HepG2 (cell line): ENCODE measurements at regions not wholly inside any gene's neighbourhood (a gene's known extent, or its start where the extent isn't known, plus 50 kb on each side); places are given as distances from the start of the nearest gene placed in this dataset.

Source experiments
- ATAC-seq: fragments of 200-7000 bp; cut with Tn5 transposase; 3 replicates; pipeline ENCODE4 v1.9.1; 2020; ENCODE audit warnings: mild to moderate bottlenecking, moderate library complexity
- BruUV-seq: library from RNA; stranded (reverse); fragments of 400-500 nt; replicated peaks from 2 replicates; lab custom pipeline; 2021; lab: Mats Ljungman, UMichigan
- CTCF ChIA-PET: fragments of 300-600 bp; formaldehyde crosslinking; extraction: SDS; loops from one replicate; lab custom pipeline; 2021; ENCODE audit warnings: low total read pairs, inconsistent platforms, low intra/inter-chr PET ratio; lab: Yijun Ruan, JAX
- POLR2A ChIA-PET: fragments of 350-600 bp; sonication (Branson Sonifier 250); formaldehyde crosslinking; loops from one replicate; lab custom pipeline; 2020; ENCODE audit warnings: antibody characterized with exemption, inconsistent platforms; lab: Yijun Ruan, JAX
- DNase-seq: peaks from one replicate; pipeline ENCODE4 v3.0.0-alpha.2; 2015; ENCODE audit warnings: low spot score
- FAIRE-seq: peaks from 3 replicates; lab custom pipeline; 2011; peaks lifted over from hg19 to GRCh38; lab: Jason Lieb, UNC
- H2AFZ ChIP-seq: one replicate; pipeline ENCODE4 v1.6.1; 2011; ENCODE audit warnings: low read length, inconsistent platforms
- H3K27ac ChIP-seq: fragments of 300-600 bp; 3 replicates; pipeline ENCODE4 v1.8.0; 2011; ENCODE audit warnings: mixed run types, mild to moderate bottlenecking, mixed read lengths, low read length, inconsistent platforms; ENCODE audit not compliant: insufficient read depth; ENCODE audit errors: extremely low read length
- H3K27me3 ChIP-seq, 2 experiments: fragments of 200-600 bp in 1 of 2; 2 replicates in 1 of 2; 3 replicates in 1 of 2; pipeline versions ENCODE4 v1.6.0 to v1.8.0; 2011; ENCODE audit warnings: low read length in 2 of 2, mild to moderate bottlenecking in 2 of 2, moderate library complexity in 2 of 2, inconsistent platforms in 1 of 2; ENCODE audit not compliant: insufficient read depth in 2 of 2, control insufficient read depth in 1 of 2
- H3K36me3 ChIP-seq, 2 experiments: fragments of 200-600 bp in 1 of 2; replicated peaks in 1 of 2; 2 replicates in 1 of 2; 3 replicates in 1 of 2; pipeline versions ENCODE4 v1.5.1 to v1.8.0; 2011; ENCODE audit warnings: low read length in 2 of 2, inconsistent platforms in 1 of 2; ENCODE audit not compliant: insufficient read depth in 2 of 2, control insufficient read depth in 1 of 2
- H3K4me1 ChIP-seq: 2 replicates; pipeline ENCODE4 v1.5.1; 2012; ENCODE audit warnings: low read length, inconsistent platforms; ENCODE audit not compliant: insufficient read depth
- H3K4me2 ChIP-seq: 2 replicates; pipeline ENCODE4 v1.6.0; 2011; ENCODE audit warnings: low read depth, low read length, inconsistent platforms
- H3K4me3 ChIP-seq, 3 experiments: fragments of 200-600 bp in 1 of 3; sonication (generic), shearing (Covaris generic) in 1 of 3; replicated peaks in 1 of 3; 2 replicates each; pipeline ENCODE4 v1.5.1; 2011 to 2016; ENCODE audit warnings: low read length in 3 of 3, inconsistent platforms in 2 of 3, low read depth in 2 of 3, mild to moderate bottlenecking in 2 of 3, control low read depth in 1 of 3, mixed read lengths in 1 of 3; ENCODE audit not compliant: insufficient read depth in 1 of 3
- H3K79me2 ChIP-seq: one replicate; pipeline ENCODE4 v1.6.1; 2011; ENCODE audit warnings: low read length, inconsistent platforms; ENCODE audit not compliant: insufficient read depth
- H3K9ac ChIP-seq: 2 replicates; pipeline ENCODE4 v1.6.0; 2011; ENCODE audit warnings: mild to moderate bottlenecking, low read depth, low read length, inconsistent platforms; ENCODE audit not compliant: insufficient read depth
- H3K9me3 ChIP-seq: 2 replicates; pipeline ENCODE4 v1.5.1; 2012; ENCODE audit warnings: mild to moderate bottlenecking, low read length
- H4K20me1 ChIP-seq: 2 replicates; pipeline ENCODE4 v1.6.0; 2011; ENCODE audit warnings: inconsistent platforms, mild to moderate bottlenecking, low read length, moderate library complexity; ENCODE audit not compliant: insufficient read depth
- CENPT ChIP-seq: sonication (generic); formaldehyde crosslinking; IDR thresholded peaks from 2 replicates; pipeline ENCODE4 v1.8.0; 2022; ENCODE audit warnings: low read depth, mild to moderate bottlenecking, moderate library complexity, missing genetic modification reagents
- MAFG ChIP-seq: sonication (generic); formaldehyde crosslinking; IDR thresholded peaks from 2 replicates; pipeline ENCODE4 v1.5.1; 2020; ENCODE audit warnings: mild to moderate bottlenecking, missing genetic modification reagents
- POLR2AphosphoS5 ChIP-seq: IDR thresholded peaks from 2 replicates; pipeline ENCODE4 v1.6.1; 2012; ENCODE audit warnings: low read depth, low read length
- SMAD3 ChIP-seq: sonication (generic); formaldehyde crosslinking; IDR thresholded peaks from 2 replicates; pipeline ENCODE4 v1.4.0; 2020; ENCODE audit warnings: missing genetic modification reagents
- SMARCC2 ChIP-seq: fragments of 450-650 bp; IDR thresholded peaks from 2 replicates; pipeline ENCODE4 v1.6.1; 2017; ENCODE audit warnings: antibody characterized with exemption, mild to moderate bottlenecking
- TFDP2 ChIP-seq: sonication (generic); formaldehyde crosslinking; IDR thresholded peaks from 2 replicates; pipeline ENCODE4 v1.4.0; 2020; ENCODE audit warnings: missing genetic modification reagents
- THAP11 ChIP-seq: IDR thresholded peaks from 2 replicates; pipeline ENCODE4 v1.6.1; 2016; ENCODE audit warnings: missing biosample characterization, missing genetic modification reagents
- TOPORS ChIP-seq: sonication (generic); formaldehyde crosslinking; IDR thresholded peaks from 2 replicates; pipeline ENCODE4 v1.8.0; 2023; ENCODE audit warnings: mild to moderate bottlenecking, missing genetic modification reagents
- ZBTB25 ChIP-seq: IDR thresholded peaks from 2 replicates; pipeline ENCODE4 v1.6.1; 2018; ENCODE audit warnings: missing genetic modification reagents
- ZNF10 ChIP-seq: sonication (generic); formaldehyde crosslinking; IDR thresholded peaks from 2 replicates; pipeline ENCODE4 v1.4.0; 2020; ENCODE audit warnings: mild to moderate bottlenecking, low read depth, missing genetic modification reagents, borderline replicate concordance
- ZNF12 ChIP-seq: sonication (generic); formaldehyde crosslinking; IDR thresholded peaks from 2 replicates; pipeline ENCODE4 v1.5.0; 2020; ENCODE audit warnings: missing genetic modification reagents
- ZNF138 ChIP-seq: sonication (generic); formaldehyde crosslinking; IDR thresholded peaks from 2 replicates; pipeline ENCODE4 v1.5.0; 2020; ENCODE audit warnings: mild to moderate bottlenecking, low read depth, missing genetic modification reagents
- ZNF382 ChIP-seq: sonication (generic); formaldehyde crosslinking; IDR thresholded peaks from 2 replicates; pipeline ENCODE4 v1.5.0; 2020; ENCODE audit warnings: missing genetic modification reagents, mild to moderate bottlenecking, borderline replicate concordance
- ZNF567 ChIP-seq: sonication (generic); formaldehyde crosslinking; IDR thresholded peaks from 2 replicates; pipeline ENCODE4 v1.8.1; 2023; ENCODE audit warnings: mild to moderate bottlenecking, missing genetic modification reagents, borderline replicate concordance
- ZSCAN20 ChIP-seq: sonication (generic); formaldehyde crosslinking; IDR thresholded peaks from 2 replicates; pipeline ENCODE4 v1.4.0; 2020; ENCODE audit warnings: missing genetic modification reagents, mild to moderate bottlenecking, borderline replicate concordance
- whole genome bisulfite sequencing: methylation state at CpG from one replicate; pipeline ENCODE4 v1.1.6; 2017; ENCODE audit warnings: low lambda C conversion rate; 5-methylcytosine and 5-hydroxymethylcytosine counted together
- in situ Hi-C: cut with HindIII; loops from 2 replicates; pipeline ENCODE4 v1.10.0; 2017; ENCODE audit warnings: low pct_unique_long_range_greater_than_20kb; ENCODE audit not compliant: extremely low pct_ligation_motif_present
- intact Hi-C: fragments of 100-400 bp; cut with micrococcal nuclease; formaldehyde crosslinking; loops from one replicate; pipeline ENCODE4 v1.10.0; 2022; ENCODE audit not compliant: unreplicated experiment

DNA sequence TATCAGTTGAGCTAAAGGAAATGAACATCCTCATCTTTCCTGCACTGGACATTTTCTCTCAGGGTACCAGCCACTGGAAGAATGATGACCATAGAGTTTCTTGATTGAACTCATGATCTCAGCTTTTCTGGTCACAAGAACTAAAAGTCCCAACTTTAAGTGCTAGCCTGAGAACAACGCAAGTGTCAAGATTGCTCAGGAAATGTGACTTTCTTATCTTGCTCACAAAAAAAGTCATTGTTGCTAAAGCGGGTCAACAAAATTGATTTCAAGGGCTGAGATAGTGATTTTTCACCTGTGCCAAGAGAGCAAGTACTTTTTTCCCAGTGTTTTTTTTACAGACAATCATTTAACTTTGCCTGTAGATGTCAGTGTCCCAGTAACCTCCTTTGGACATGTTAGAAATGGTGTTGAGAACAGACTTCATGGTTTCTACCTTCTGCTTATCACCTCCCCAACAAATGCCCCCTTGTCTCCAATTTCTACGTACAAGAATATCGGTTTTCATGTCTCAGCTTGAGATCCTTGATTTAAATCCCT, 125.9 kb downstream of the SEMA6D start:
- H3K79me2 ChIP-seq: no peaks in the 10 kb centered on the region
- no peak overlapping the region for H3K4me2 ChIP-seq
- no peak overlapping the region for H3K4me3 ChIP-seq
- H3K4me1 ChIP-seq: no peaks in the 10 kb centered on the region
- H2AFZ ChIP-seq: no peak overlapping the region
- CTCF ChIA-PET: no interaction called here
- H3K9ac ChIP-seq: no peak overlapping the region
- H3K27ac ChIP-seq: no peak overlapping the region
- BruUV-seq: no TSS peak
- ATAC-seq: no peak
- H4K20me1 ChIP-seq: no peaks in the 10 kb centered on the region
- no peaks in the 10 kb centered on the region for H3K27me3 ChIP-seq
- in situ Hi-C loops: no loop called here
- no peaks in the 10 kb centered on the region for H3K36me3 ChIP-seq
- TF ChIP-seq ZNF382: no peak
- no peak for TF ChIP-seq POLR2AphosphoS5
- TF ChIP-seq CENPT (CRISPR knock-in tag): no peak
- TF ChIP-seq, all 625 proteins: peak for 0
- 16% methylated on average over 4 of the region's 4 CpGs for WGBS
- intact Hi-C loops: no loop called here
- DNase-seq (no peak), FAIRE-seq (no peak)
- POLR2A ChIA-PET: no interaction called here
- peaks cover 72% of the 10 kb centered on the region for H3K9me3 ChIP-seq

- TF ChIP-seq SMAD3: no peak
- no peak for TF ChIP-seq TFDP2 (CRISPR knock-in tag)
- no peak for TF ChIP-seq TOPORS (CRISPR knock-in tag)
- TF ChIP-seq ZNF10 (CRISPR knock-in tag): no peak
- TF ChIP-seq ZBTB25: no peak
- TF ChIP-seq MAFG (CRISPR knock-in tag): no peak
- no peak for TF ChIP-seq ZNF138 (CRISPR knock-in tag)
- no peak for TF ChIP-seq SMARCC2
- TF ChIP-seq ZNF12: no peak
- TF ChIP-seq THAP11 (CRISPR knock-in tag): no peak
- TF ChIP-seq ZNF567 (CRISPR knock-in tag): no peak
- no peak for TF ChIP-seq ZSCAN20
- H3K27ac ChIP-seq: no peak overlapping the region
- H3K27me3 ChIP-seq: no peaks in the 10 kb centered on the region
- H3K9ac ChIP-seq: no peak overlapping the region
- H3K9me3 ChIP-seq: peaks cover 68% of the 10 kb centered on the region
- H3K4me3 ChIP-seq: no peak overlapping the region
- POLR2A ChIA-PET: no interaction called here
- H4K20me1 ChIP-seq: no peaks in the 10 kb centered on the region
- CTCF ChIA-PET: no interaction called here
- no peaks in the 10 kb centered on the region for H3K36me3 ChIP-seq
- no TSS peak for BruUV-seq
- ATAC-seq (no peak), FAIRE-seq (no peak), DNase-seq (no peak)
- 5% methylated on average over 2 of the region's 2 CpGs for WGBS
- H2AFZ ChIP-seq: no peak overlapping the region
- in situ Hi-C loops (no loop called here), intact Hi-C loops (no loop called here)
- no peaks in the 10 kb centered on the region for H3K4me1 ChIP-seq
- no peaks in the 10 kb centered on the region for H3K79me2 ChIP-seq
- no peak overlapping the region for H3K4me2 ChIP-seq
Measured at GRCh38 chr15:47844437-47844836, 127.1 kb downstream of the SEMA6D start.
